NCI-H774 (cell line): ENCODE measurements at regions not wholly inside any gene's neighbourhood (a gene's known extent, or its start where the extent isn't known, plus 50 kb on each side); places are given as distances from the start of the nearest gene placed in this dataset.

ENCODE experiments used
- DNase-seq: peaks from one replicate; lab custom pipeline; 2025; lab: John Stamatoyannopoulos, UW

- no peak for DNase-seq
These were observed 51.3 kb upstream of the ADRA1D start for GRCh38 chr20:4300401-4300800.

GRCh38 chr20:4299773-4300172, 50.7 kb upstream of the ADRA1D start:
- DNase-seq = no peak

- no peak for DNase-seq
These were observed 50.1 kb upstream of the ADRA1D start for GRCh38 chr20:4299216-4299615.
